HEK293 (cell line): ENCODE measurements at regions not wholly inside any gene's neighbourhood (a gene's known extent, or its start where the extent isn't known, plus 50 kb on each side); places are given as distances from the start of the nearest gene placed in this dataset.

Experiments
- CTCF ChIA-PET: fragments of 350-600 bp; formaldehyde crosslinking; extraction: SDS; loops from one replicate; lab custom pipeline; 2021; ENCODE audit warnings: antibody characterized with exemption; lab: Yijun Ruan, JAX
- POLR2A ChIA-PET: fragments of 300-600 bp; formaldehyde crosslinking; extraction: SDS; loops from one replicate; lab custom pipeline; 2020; ENCODE audit warnings: antibody characterized with exemption, inconsistent platforms; lab: Yijun Ruan, JAX
- H3K27ac ChIP-seq: fragments of 200-500 bp; sonication (Bioruptor generic); 2 replicates; pipeline ENCODE4 v1.5.1; 2014; ENCODE audit warnings: low read depth, low read length, control low read depth, inconsistent platforms; ENCODE audit errors: extremely low read depth
- H3K36me3 ChIP-seq, 2 experiments: fragments of 200-500 bp in 1 of 2; sonication (Bioruptor generic) in 1 of 2; 1 replicate in 1 of 2; 2 replicates in 1 of 2; pipeline ENCODE4 v1.5.1; 2014 to 2017; ENCODE audit warnings: inconsistent platforms in 2 of 2, low read length in 2 of 2; ENCODE audit not compliant: control insufficient read depth in 2 of 2, insufficient read depth in 1 of 2
- H3K4me1 ChIP-seq: fragments of 200-500 bp; sonication (Bioruptor generic); 2 replicates; pipeline ENCODE4 v1.5.1; 2014; ENCODE audit warnings: mild to moderate bottlenecking, low read length, inconsistent platforms; ENCODE audit not compliant: control insufficient read depth, insufficient read depth
- H3K4me3 ChIP-seq: 2 replicates; pipeline ENCODE4 v1.5.1; 2011; ENCODE audit warnings: low read depth, mild to moderate bottlenecking, control low read depth, low read length, moderate library complexity
- H3K9me3 ChIP-seq: fragments of 200-500 bp; sonication (Bioruptor generic); 2 replicates; pipeline ENCODE4 v1.5.1; 2014; ENCODE audit warnings: low read depth, low read length, inconsistent platforms; ENCODE audit not compliant: control insufficient read depth, insufficient read depth
- KLF10 ChIP-seq: fragments of 450-650 bp; IDR thresholded peaks from 2 replicates; pipeline ENCODE4 v1.5.1; 2018; ENCODE audit warnings: missing biosample characterization, mild to moderate bottlenecking, missing genetic modification characterization
- SCRT1 ChIP-seq: fragments of 450-650 bp; formaldehyde crosslinking; IDR thresholded peaks from 2 replicates; pipeline ENCODE4 v1.5.1; 2016; ENCODE audit warnings: missing biosample characterization, missing genetic modification characterization, borderline replicate concordance
- SP7 ChIP-seq: fragments of 450-650 bp; formaldehyde crosslinking; IDR thresholded peaks from 2 replicates; pipeline ENCODE4 v1.5.1; 2016; ENCODE audit warnings: missing biosample characterization, missing genetic modification characterization
- TRIM28 ChIP-seq: IDR thresholded peaks from 2 replicates; pipeline ENCODE4 v1.6.1; 2011; ENCODE audit warnings: low read length, control low read depth, borderline replicate concordance
- TSHZ1 ChIP-seq: fragments of 450-650 bp; formaldehyde crosslinking; IDR thresholded peaks from 2 replicates; pipeline ENCODE4 v1.5.1; 2016; ENCODE audit warnings: missing biosample characterization, missing genetic modification characterization, borderline replicate concordance
- ZBTB6 ChIP-seq: fragments of 450-650 bp; formaldehyde crosslinking; IDR thresholded peaks from 2 replicates; pipeline ENCODE4 v1.5.1; 2017; ENCODE audit warnings: missing biosample characterization, missing genetic modification characterization
- ZBTB7A ChIP-seq: fragments of 450-650 bp; formaldehyde crosslinking; IDR thresholded peaks from 2 replicates; pipeline ENCODE4 v1.5.1; 2016; ENCODE audit warnings: low read depth, missing biosample characterization, missing genetic modification characterization
- ZIC2 ChIP-seq: fragments of 450-650 bp; formaldehyde crosslinking; IDR thresholded peaks from 2 replicates; pipeline ENCODE4 v1.5.1; 2016; ENCODE audit warnings: missing biosample characterization, missing genetic modification characterization
- ZNF24 ChIP-seq: fragments of 450-650 bp; formaldehyde crosslinking; IDR thresholded peaks from 2 replicates; pipeline ENCODE4 v1.5.1; 2016; ENCODE audit warnings: missing biosample characterization, missing genetic modification characterization
- ZNF248 ChIP-seq: fragments of 450-650 bp; formaldehyde crosslinking; IDR thresholded peaks from 2 replicates; pipeline ENCODE4 v1.5.1; 2017; ENCODE audit warnings: missing biosample characterization, missing genetic modification characterization
- ZNF311 ChIP-seq: fragments of 450-650 bp; formaldehyde crosslinking; IDR thresholded peaks from 2 replicates; pipeline ENCODE4 v1.5.1; 2017; ENCODE audit warnings: missing biosample characterization, missing genetic modification characterization, borderline replicate concordance
- ZNF350 ChIP-seq: fragments of 450-650 bp; formaldehyde crosslinking; IDR thresholded peaks from 2 replicates; pipeline ENCODE4 v1.5.0; 2017; ENCODE audit warnings: missing biosample characterization, mild to moderate bottlenecking, missing genetic modification characterization
- ZNF391 ChIP-seq: fragments of 450-650 bp; formaldehyde crosslinking; IDR thresholded peaks from 2 replicates; pipeline ENCODE4 v1.5.1; 2016; ENCODE audit warnings: low read depth, missing biosample characterization, missing genetic modification characterization, borderline replicate concordance
- ZNF394 ChIP-seq: fragments of 450-650 bp; formaldehyde crosslinking; IDR thresholded peaks from 2 replicates; pipeline ENCODE4 v1.5.1; 2016; ENCODE audit warnings: missing biosample characterization, missing genetic modification characterization, mild to moderate bottlenecking, moderate library complexity, borderline replicate concordance
- ZNF423 ChIP-seq: fragments of 450-650 bp; formaldehyde crosslinking; IDR thresholded peaks from 2 replicates; pipeline ENCODE4 v1.5.1; 2016; ENCODE audit warnings: missing biosample characterization, missing genetic modification characterization
- ZNF48 ChIP-seq: fragments of 450-650 bp; formaldehyde crosslinking; IDR thresholded peaks from 2 replicates; pipeline ENCODE4 v1.5.1; 2016; ENCODE audit warnings: missing biosample characterization, missing genetic modification characterization
- ZNF548 ChIP-seq: fragments of 450-650 bp; formaldehyde crosslinking; IDR thresholded peaks from 2 replicates; pipeline ENCODE4 v1.5.1; 2016; ENCODE audit warnings: missing biosample characterization, missing genetic modification characterization
- ZNF561 ChIP-seq: fragments of 450-650 bp; IDR thresholded peaks from 2 replicates; pipeline ENCODE4 v1.5.1; 2018; ENCODE audit warnings: missing biosample characterization, missing genetic modification characterization, borderline replicate concordance
- ZNF677 ChIP-seq: fragments of 450-650 bp; IDR thresholded peaks from 2 replicates; pipeline ENCODE4 v1.5.0; 2018; ENCODE audit warnings: missing biosample characterization, mild to moderate bottlenecking, missing genetic modification characterization, moderate library complexity
- ZNF747 ChIP-seq: fragments of 450-650 bp; formaldehyde crosslinking; IDR thresholded peaks from 2 replicates; pipeline ENCODE4 v1.5.1; 2016; ENCODE audit warnings: missing biosample characterization, missing genetic modification characterization
- TF ChIP-seq, protein P1 (sequence below): fragments of 450-650 bp; formaldehyde crosslinking; IDR thresholded peaks from 2 replicates; pipeline ENCODE4 v1.5.1; 2017; ENCODE audit warnings: missing biosample characterization, mild to moderate bottlenecking, missing genetic modification characterization, moderate library complexity

DNA sequence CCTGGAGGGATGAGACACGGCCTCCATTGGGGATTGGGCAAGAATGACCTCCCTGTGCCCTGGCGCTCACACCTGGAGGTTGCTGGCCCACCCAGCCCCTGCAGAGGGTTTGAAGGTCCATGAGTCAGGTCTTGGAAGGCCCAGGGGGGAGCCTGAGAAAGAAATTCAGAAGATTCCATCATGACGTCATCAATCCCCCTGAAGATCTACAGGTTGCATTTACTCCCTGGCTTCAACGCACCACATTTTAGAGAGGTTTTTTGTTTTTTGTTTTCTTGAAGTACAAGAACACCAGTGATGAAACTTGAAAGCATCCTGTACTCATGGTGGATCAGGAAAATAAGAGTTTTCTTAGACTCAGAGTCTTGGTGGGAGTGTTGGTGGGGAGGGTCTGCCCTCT is 82.4 kb upstream of the SLC25A33 start:
- no peak overlapping the region for H3K27ac ChIP-seq
- CTCF ChIA-PET = interaction anchor here (0.7 to 7.0 kb wide), 10 partner anchors 11 to 538 kb away, joined by 3 to 91 read pairs (median 4); partner anchors contain the start of gene SPSB1
- H3K4me1 ChIP-seq = no peaks in the 10 kb centered on the region
- POLR2A ChIA-PET = no interaction called here
- TF ChIP-seq ZNF677 (tag by site-specific recombination) (no peak), ZNF48 (tag by site-specific recombination) (no peak), ZBTB6 (no peak), ZNF248 (tag by site-specific recombination) (no peak), ZIC2 (tag by site-specific recombination) (no peak), ZNF423 (no peak), ZNF24 (no peak), SCRT1 (tag by site-specific recombination) (no peak), TRIM28 (no peak), ZNF561 (tag by site-specific recombination) (no peak), TSHZ1 (no peak)
- TF ChIP-seq, protein P1, sequence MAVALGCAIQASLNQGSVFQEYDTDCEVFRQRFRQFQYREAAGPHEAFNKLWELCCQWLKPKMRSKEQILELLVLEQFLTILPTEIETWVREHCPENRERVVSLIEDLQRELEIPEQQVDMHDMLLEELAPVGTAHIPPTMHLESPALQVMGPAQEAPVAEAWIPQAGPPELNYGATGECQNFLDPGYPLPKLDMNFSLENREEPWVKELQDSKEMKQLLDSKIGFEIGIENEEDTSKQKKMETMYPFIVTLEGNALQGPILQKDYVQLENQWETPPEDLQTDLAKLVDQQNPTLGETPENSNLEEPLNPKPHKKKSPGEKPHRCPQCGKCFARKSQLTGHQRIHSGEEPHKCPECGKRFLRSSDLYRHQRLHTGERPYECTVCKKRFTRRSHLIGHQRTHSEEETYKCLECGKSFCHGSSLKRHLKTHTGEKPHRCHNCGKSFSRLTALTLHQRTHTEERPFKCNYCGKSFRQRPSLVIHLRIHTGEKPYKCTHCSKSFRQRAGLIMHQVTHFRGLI (tag by site-specific recombination) = no peak
- no peak overlapping the region for H3K4me3 ChIP-seq
- no peaks in the 10 kb centered on the region for H3K9me3 ChIP-seq
- no peaks in the 10 kb centered on the region for H3K36me3 ChIP-seq

DNA sequence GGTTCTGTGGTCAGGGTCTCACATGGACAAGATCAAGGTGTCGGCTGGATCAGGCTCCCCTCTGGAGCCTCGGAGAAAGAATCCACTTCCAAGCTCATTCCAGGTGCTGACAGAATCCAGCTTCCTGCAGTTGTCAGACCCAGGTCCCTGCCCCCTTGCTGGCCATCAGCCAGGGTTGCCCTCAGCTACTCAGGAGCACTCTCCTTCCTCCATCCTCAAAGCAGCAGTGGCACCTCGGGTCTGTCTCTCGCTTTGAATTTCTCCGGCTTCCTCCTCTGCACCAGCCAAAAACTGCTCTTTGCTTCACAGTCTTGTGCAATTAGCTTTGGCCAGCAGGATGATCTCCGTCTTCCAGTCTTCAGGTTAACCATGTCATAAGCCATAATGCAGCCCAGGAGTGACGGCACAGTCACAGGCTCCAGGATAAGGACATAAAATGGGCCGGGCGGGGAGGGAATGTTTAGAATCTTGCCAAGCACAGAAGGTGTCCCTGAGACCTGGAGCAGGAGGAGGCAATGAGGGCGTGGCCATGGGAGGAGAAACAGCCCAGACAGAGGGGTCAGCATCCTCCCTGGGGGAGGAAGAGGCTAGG is 79.4 kb upstream of the SLC25A33 start:
- Histone ChIP-seq H3K27ac (no peak overlapping the region), H3K9me3 (no peaks in the 10 kb centered on the region), H3K4me1 (no peaks in the 10 kb centered on the region)
- POLR2A ChIA-PET = interaction anchor here (0.5 kb wide), 1 partner anchor 210 kb away, joined by 4 read pairs; no protein-coding TSS in a partner anchor
- no peak for TF ChIP-seq ZBTB7A
- TF ChIP-seq TRIM28 = no peak
- TF ChIP-seq ZNF350 (tag by site-specific recombination) = no peak
- no peak for TF ChIP-seq SP7 (tag by site-specific recombination)
- no peak for TF ChIP-seq ZNF391 (tag by site-specific recombination)
- no peak for TF ChIP-seq ZNF548 (tag by site-specific recombination)
- no peak for TF ChIP-seq ZNF394 (tag by site-specific recombination)
- TF ChIP-seq ZNF423 = no peak
- TF ChIP-seq KLF10 = no peak
- no peak for TF ChIP-seq ZNF677 (tag by site-specific recombination)
- TF ChIP-seq ZNF311 (tag by site-specific recombination) = no peak
- no peak for TF ChIP-seq ZNF747
- TF ChIP-seq, all 188 proteins: peak for 0
- H3K36me3 ChIP-seq = no peaks in the 10 kb centered on the region
- H3K4me3 ChIP-seq = no peak overlapping the region
- CTCF ChIA-PET = interaction anchor here (0.6 to 7.0 kb wide), 5 partner anchors 12 to 399 kb away, joined by 3 to 91 read pairs (median 5); partner anchors contain the start of gene SPSB1
